Astrocyte (in vitro differentiated cells and primary cell): ENCODE measurements at regions not wholly inside any gene's neighbourhood (a gene's known extent, or its start where the extent isn't known, plus 50 kb on each side); places are given as distances from the start of the nearest gene placed in this dataset.

Source experiments
- DNase-seq: peaks from one replicate; pipeline ENCODE4 v3.0.0-alpha.2; 2010; ENCODE audit warnings: low read depth
- FAIRE-seq: peaks from 2 replicates; lab custom pipeline; 2011; peaks lifted over from hg19 to GRCh38; lab: Jason Lieb, UNC
- H2AFZ ChIP-seq: 2 replicates; pipeline ENCODE4 v1.6.0; 2012; ENCODE audit warnings: low read depth, low read length, inconsistent platforms
- H3K27ac ChIP-seq: 2 replicates; pipeline ENCODE4 v1.5.1; 2011; ENCODE audit warnings: low read depth, low read length, inconsistent platforms
- H3K27me3 ChIP-seq: 2 replicates; pipeline ENCODE4 v1.6.0; 2011; ENCODE audit warnings: low read length, inconsistent platforms; ENCODE audit not compliant: insufficient read depth
- H3K36me3 ChIP-seq: 2 replicates; pipeline ENCODE4 v1.5.1; 2011; ENCODE audit warnings: low read length, inconsistent platforms; ENCODE audit not compliant: insufficient read depth
- H3K4me1 ChIP-seq: 2 replicates; pipeline ENCODE4 v1.5.1; 2011; ENCODE audit warnings: low read length, inconsistent platforms; ENCODE audit not compliant: insufficient read depth
- H3K4me2 ChIP-seq: 2 replicates; pipeline ENCODE4 v1.6.0; 2012; ENCODE audit warnings: low read length, inconsistent platforms
- H3K4me3 ChIP-seq: 2 replicates; pipeline ENCODE4 v1.5.1; 2011; ENCODE audit warnings: low read depth, mild to moderate bottlenecking, low read length, inconsistent platforms; ENCODE audit not compliant: insufficient read depth
- H3K79me2 ChIP-seq: 2 replicates; pipeline ENCODE4 v1.6.0; 2012; ENCODE audit warnings: mild to moderate bottlenecking, low read length, inconsistent platforms; ENCODE audit not compliant: insufficient read depth
- H3K9ac ChIP-seq: 2 replicates; pipeline ENCODE4 v1.6.0; 2012; ENCODE audit warnings: mild to moderate bottlenecking, low read length, inconsistent platforms
- H3K9me3 ChIP-seq: 2 replicates; pipeline ENCODE4 v1.5.1; 2012; ENCODE audit warnings: low read depth, mild to moderate bottlenecking, low read length, inconsistent platforms; ENCODE audit not compliant: insufficient read depth
- H4K20me1 ChIP-seq: 2 replicates; pipeline ENCODE4 v1.6.0; 2012; ENCODE audit warnings: low read length, inconsistent platforms; ENCODE audit not compliant: insufficient read depth
- H3K27ac Mint-ChIP-seq: one replicate; pipeline ENCODE4 v1.8.0; 2021; ENCODE audit warnings: mild to moderate bottlenecking, mixed read lengths; ENCODE audit not compliant: unreplicated experiment
- H3K27me3 Mint-ChIP-seq: one replicate; pipeline ENCODE4 v1.8.0; 2021; ENCODE audit warnings: low read depth, mixed read lengths; ENCODE audit not compliant: unreplicated experiment
- H3K36me3 Mint-ChIP-seq: one replicate; pipeline ENCODE4 v1.8.0; 2021; ENCODE audit warnings: low read depth, mixed read lengths; ENCODE audit not compliant: unreplicated experiment
- H3K4me1 Mint-ChIP-seq: one replicate; pipeline ENCODE4 v1.8.0; 2021; ENCODE audit warnings: low read depth, mixed read lengths; ENCODE audit not compliant: unreplicated experiment
- H3K4me3 Mint-ChIP-seq: one replicate; pipeline ENCODE4 v1.8.0; 2021; ENCODE audit warnings: mild to moderate bottlenecking, moderate library complexity, mixed read lengths; ENCODE audit not compliant: unreplicated experiment
- H3K9me3 Mint-ChIP-seq: one replicate; pipeline ENCODE4 v1.8.0; 2021; ENCODE audit warnings: mild to moderate bottlenecking, mixed read lengths; ENCODE audit not compliant: unreplicated experiment
- EZH2 ChIP-seq: IDR thresholded peaks from 2 replicates; pipeline ENCODE4 v1.6.1; 2012; ENCODE audit warnings: mild to moderate bottlenecking, low read length, inconsistent platforms; ENCODE audit not compliant: insufficient read depth
- TF ChIP-seq, protein P1 (sequence below): IDR thresholded peaks from 2 replicates; pipeline ENCODE4 v1.5.1; 2011; ENCODE audit warnings: low read depth, mild to moderate bottlenecking, inconsistent platforms, low read length, moderate library complexity; ENCODE audit not compliant: insufficient read depth

DNA sequence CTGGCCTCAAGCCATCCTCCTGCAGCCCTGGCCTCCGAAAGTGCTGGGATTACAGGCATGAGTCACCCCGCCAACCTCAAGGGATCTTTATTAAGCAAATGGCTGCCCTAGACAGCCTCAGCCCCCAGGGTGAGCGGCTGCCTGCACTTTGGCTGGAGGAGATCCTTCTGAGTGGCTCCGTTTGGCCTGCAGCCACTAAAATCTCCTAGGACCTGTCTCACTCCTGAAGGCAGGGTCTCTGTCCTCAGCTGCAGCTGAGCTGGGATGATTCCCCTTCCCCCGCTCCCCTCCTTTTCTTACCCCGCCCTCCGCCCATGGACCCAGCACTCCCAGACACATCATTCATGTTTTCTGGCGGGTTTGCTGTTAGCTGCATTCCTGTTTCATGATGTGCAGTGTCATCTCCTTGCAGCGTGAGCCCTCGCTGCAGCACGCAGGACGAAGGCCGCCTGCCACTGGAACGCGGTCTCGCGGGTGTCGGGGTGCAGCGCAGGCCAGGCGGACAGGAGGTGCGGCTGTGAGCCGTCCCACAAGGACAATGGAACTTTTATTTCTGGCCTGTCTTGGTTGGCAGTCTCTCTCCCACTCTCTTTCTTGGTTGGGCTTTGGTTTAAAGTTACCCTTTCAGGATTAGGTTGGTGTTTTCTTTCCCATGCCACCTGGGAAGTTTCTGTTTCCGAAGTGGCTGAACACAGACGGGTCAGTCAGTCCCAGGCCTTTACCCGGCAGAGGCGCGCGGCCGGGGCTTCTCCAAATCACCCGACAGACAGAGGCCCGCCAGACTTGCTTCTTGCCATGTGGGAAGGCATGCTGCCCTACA is 137.1 kb downstream of the FOXD1 start:
- H3K27me3 Mint-ChIP-seq = peaks cover 25% of the 10 kb centered on the region
- H3K9ac ChIP-seq = peak overlapping the region; percentile 78
- peak overlapping the region; percentile 98 for H3K27ac Mint-ChIP-seq
- no peak overlapping the region for H3K4me3 ChIP-seq
- H3K9me3 Mint-ChIP-seq = no peaks in the 10 kb centered on the region
- DNase-seq (peak; percentile 93), FAIRE-seq (peak; percentile 20)
- H3K4me1 ChIP-seq = peaks cover 34% of the 10 kb centered on the region
- no peak overlapping the region for H3K4me3 Mint-ChIP-seq
- peak overlapping the region; percentile 71 for H3K4me2 ChIP-seq
- no peaks in the 10 kb centered on the region for H4K20me1 ChIP-seq
- H3K9me3 ChIP-seq = no peaks in the 10 kb centered on the region
- no peaks in the 10 kb centered on the region for H3K36me3 ChIP-seq
- no peak for TF ChIP-seq EZH2
- TF ChIP-seq, protein P1, sequence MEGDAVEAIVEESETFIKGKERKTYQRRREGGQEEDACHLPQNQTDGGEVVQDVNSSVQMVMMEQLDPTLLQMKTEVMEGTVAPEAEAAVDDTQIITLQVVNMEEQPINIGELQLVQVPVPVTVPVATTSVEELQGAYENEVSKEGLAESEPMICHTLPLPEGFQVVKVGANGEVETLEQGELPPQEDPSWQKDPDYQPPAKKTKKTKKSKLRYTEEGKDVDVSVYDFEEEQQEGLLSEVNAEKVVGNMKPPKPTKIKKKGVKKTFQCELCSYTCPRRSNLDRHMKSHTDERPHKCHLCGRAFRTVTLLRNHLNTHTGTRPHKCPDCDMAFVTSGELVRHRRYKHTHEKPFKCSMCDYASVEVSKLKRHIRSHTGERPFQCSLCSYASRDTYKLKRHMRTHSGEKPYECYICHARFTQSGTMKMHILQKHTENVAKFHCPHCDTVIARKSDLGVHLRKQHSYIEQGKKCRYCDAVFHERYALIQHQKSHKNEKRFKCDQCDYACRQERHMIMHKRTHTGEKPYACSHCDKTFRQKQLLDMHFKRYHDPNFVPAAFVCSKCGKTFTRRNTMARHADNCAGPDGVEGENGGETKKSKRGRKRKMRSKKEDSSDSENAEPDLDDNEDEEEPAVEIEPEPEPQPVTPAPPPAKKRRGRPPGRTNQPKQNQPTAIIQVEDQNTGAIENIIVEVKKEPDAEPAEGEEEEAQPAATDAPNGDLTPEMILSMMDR = no peak
- peak overlapping the region; percentile 94 for H3K27ac ChIP-seq
- H2AFZ ChIP-seq = peak overlapping the region; percentile 57
- H3K79me2 ChIP-seq = no peaks in the 10 kb centered on the region
- H3K27me3 ChIP-seq = no peaks in the 10 kb centered on the region
- peaks cover 4% of the 10 kb centered on the region for H3K36me3 Mint-ChIP-seq
- peaks cover 12% of the 10 kb centered on the region for H3K4me1 Mint-ChIP-seq

GRCh38 chr5:73307645-73308355 is 134.8 kb downstream of the TMEM174 start:
- Mint-ChIP-seq H3K27ac (no peak overlapping the region), H3K4me1 (peaks cover 6% of the 10 kb centered on the region), H3K9me3 (peaks cover 14% of the 10 kb centered on the region), H3K4me3 (no peak overlapping the region), H3K27me3 (peaks cover 52% of the 10 kb centered on the region), H3K36me3 (peaks cover 3% of the 10 kb centered on the region)
- Histone ChIP-seq H3K27me3 (peaks cover 5% of the 10 kb centered on the region), H4K20me1 (no peaks in the 10 kb centered on the region), H3K9me3 (no peaks in the 10 kb centered on the region), H3K36me3 (no peaks in the 10 kb centered on the region), H3K9ac (no peak overlapping the region), H2AFZ (no peak overlapping the region), H3K4me3 (no peak overlapping the region), H3K4me1 (peaks cover 24% of the 10 kb centered on the region), H3K79me2 (no peaks in the 10 kb centered on the region), H3K4me2 (no peak overlapping the region), H3K27ac (no peak overlapping the region)
- DNase-seq (no peak), FAIRE-seq (no peak)
- TF ChIP-seq, protein P1 = no peak
- TF ChIP-seq EZH2 = no peak
